BJ (cell line): ENCODE measurements at regions not wholly inside any gene's neighbourhood (a gene's known extent, or its start where the extent isn't known, plus 50 kb on each side); places are given as distances from the start of the nearest gene placed in this dataset.

Experiments used
- CTCF ChIA-PET: fragments of 350-600 bp; formaldehyde crosslinking; extraction: SDS; loops from one replicate; lab custom pipeline; 2021; ENCODE audit warnings: antibody characterized with exemption, inconsistent platforms; lab: Yijun Ruan, JAX
- POLR2A ChIA-PET: fragments of 300-600 bp; sonication (Branson Sonifier 250); formaldehyde crosslinking; extraction: SDS; loops from one replicate; lab custom pipeline; 2021; ENCODE audit warnings: antibody characterized with exemption; lab: Charles Lee
- DNase-seq: peaks from one replicate; pipeline ENCODE4 v3.0.0-alpha.2; 2011; ENCODE audit warnings: low read depth
- H3K27me3 ChIP-seq: 2 replicates; pipeline ENCODE4 v1.6.0; 2011; ENCODE audit warnings: low read length; ENCODE audit not compliant: control insufficient read depth, insufficient read depth
- H3K36me3 ChIP-seq: 2 replicates; pipeline ENCODE4 v1.5.1; 2011; ENCODE audit warnings: low read length; ENCODE audit not compliant: control insufficient read depth, insufficient read depth
- H3K4me3 ChIP-seq: 2 replicates; pipeline ENCODE4 v1.5.1; 2011; ENCODE audit warnings: low read depth, mild to moderate bottlenecking, control low read depth, low read length
- CTCF ChIP-seq: IDR thresholded peaks from 2 replicates; pipeline ENCODE4 v1.5.1; 2011; ENCODE audit warnings: low read depth, mild to moderate bottlenecking, control low read depth, inconsistent platforms, low read length, moderate library complexity; ENCODE audit not compliant: insufficient read depth

- H3K27me3 ChIP-seq: no peaks in the 10 kb centered on the region
- no peak for TF ChIP-seq CTCF
- no peaks in the 10 kb centered on the region for H3K36me3 ChIP-seq
- ChIA-PET POLR2A (no interaction called here), CTCF (no interaction called here)
- DNase-seq: no peak
- no peak overlapping the region for H3K4me3 ChIP-seq
Observed at GRCh38 chr2:195480121-195480520, 176.9 kb upstream of the SLC39A10 start.

- Histone ChIP-seq H3K36me3 (no peaks in the 10 kb centered on the region), H3K27me3 (no peaks in the 10 kb centered on the region), H3K4me3 (no peak overlapping the region)
- DNase-seq: no peak
- TF ChIP-seq CTCF: no peak
- ChIA-PET CTCF (no interaction called here), POLR2A (no interaction called here)
Observed at GRCh38 chr2:195479407-195479806, 177.6 kb upstream of the SLC39A10 start.

GRCh38 chr2:195477996-195478382 is 179.0 kb upstream of the SLC39A10 start:
- Histone ChIP-seq H3K4me3 (no peak overlapping the region), H3K27me3 (no peaks in the 10 kb centered on the region), H3K36me3 (no peaks in the 10 kb centered on the region)
- no peak for TF ChIP-seq CTCF
- ChIA-PET CTCF (no interaction called here), POLR2A (no interaction called here)
- DNase-seq: no peak

- DNase-seq: peak; percentile 75
- H3K27me3 ChIP-seq: no peaks in the 10 kb centered on the region
- CTCF ChIA-PET: no interaction called here
- TF ChIP-seq CTCF: no peak
- POLR2A ChIA-PET: no interaction called here
- no peak overlapping the region for H3K4me3 ChIP-seq
- no peaks in the 10 kb centered on the region for H3K36me3 ChIP-seq
Observed at GRCh38 chr2:195477248-195477995, 179.6 kb upstream of the SLC39A10 start.

GRCh38 chr2:195475336-195475735 is 181.7 kb upstream of the SLC39A10 start:
- no peak for TF ChIP-seq CTCF
- ChIA-PET POLR2A (no interaction called here), CTCF (no interaction called here)
- Histone ChIP-seq H3K36me3 (no peaks in the 10 kb centered on the region), H3K4me3 (no peak overlapping the region), H3K27me3 (no peaks in the 10 kb centered on the region)
- no peak for DNase-seq
